Activated naive CD4-positive, alpha-beta T cell treated with anti-CD3 and anti-CD28 coated beads, Interleukin-2, amount 50 U/mL, for 72 hours (primary cell): ENCODE measurements at regions not wholly inside any gene's neighbourhood (a gene's known extent, or its start where the extent isn't known, plus 50 kb on each side); places are given as distances from the start of the nearest gene placed in this dataset.
"Not testable (repeated sequence)": the region's sequence is repeated elsewhere in the genome, so short reads cannot be mapped to it uniquely, and the experiment has no call there.

Experiments
- ATAC-seq, 2 donors: fragments of 150-1000 bp; cut with Tn5 transposase; 2 replicates each; pipeline ENCODE4 v1.10.0; 2021; ENCODE audit warnings: mild to moderate bottlenecking in 2 of 2, moderate library complexity in 2 of 2
- DNase-seq, 2 donors: peaks; one replicate each; pipeline ENCODE4 v3.0.0; 2021 to 2022; ENCODE audit warnings: low spot score in 2 of 2
- H3K27ac Mint-ChIP-seq, 2 donors: one replicate each; pipeline ENCODE4 v1.8.0; 2022; ENCODE audit warnings: mild to moderate bottlenecking in 2 of 2, mixed read lengths in 2 of 2
- H3K36me3 Mint-ChIP-seq, 2 donors: one replicate each; pipeline ENCODE4 v1.8.0; 2022; ENCODE audit warnings: mixed read lengths in 2 of 2
- H3K9me3 Mint-ChIP-seq, 2 donors: one replicate each; pipeline ENCODE4 v1.8.0; 2022; ENCODE audit warnings: mixed read lengths in 2 of 2

DNA sequence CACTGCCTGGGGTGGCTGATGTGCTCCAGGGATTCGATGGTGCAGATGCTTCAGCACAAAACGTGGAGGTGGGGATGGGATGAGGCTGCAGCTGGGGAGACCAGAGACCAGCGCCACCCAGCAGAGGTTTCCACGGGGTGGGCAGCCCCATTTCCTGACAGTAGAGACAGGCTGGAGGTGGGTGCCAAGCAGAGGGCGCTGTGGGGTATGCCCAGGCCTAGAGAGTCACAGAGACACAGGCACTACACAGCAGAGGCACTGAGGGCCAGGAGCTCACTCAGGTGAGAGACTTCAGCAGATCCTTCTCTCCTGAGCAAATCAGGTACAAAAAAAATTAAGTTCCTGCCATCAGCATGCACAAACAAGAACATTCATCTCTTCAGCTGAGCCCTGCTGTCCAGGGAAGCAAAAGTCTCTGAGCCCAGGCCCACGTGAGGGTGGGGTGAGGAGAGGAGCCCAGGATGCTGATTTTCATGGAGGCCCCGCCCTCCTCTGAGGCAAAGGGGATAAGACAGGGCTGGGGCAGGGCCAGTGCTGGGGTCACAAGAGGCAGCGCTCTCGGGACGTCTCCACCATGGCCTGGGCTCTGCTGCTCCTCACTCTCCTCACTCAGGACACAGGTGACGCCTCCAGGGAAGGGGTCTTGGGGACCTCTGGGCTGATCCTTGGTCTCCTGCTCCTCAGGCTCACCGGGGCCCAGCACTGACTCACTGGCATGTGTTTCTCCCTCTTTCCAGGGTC, 53.1 kb downstream of the GGTLC2 start:
- no peak for DNase-seq
- ATAC-seq, result no peak
- H3K36me3 Mint-ChIP-seq, result no peaks in the 10 kb centered on the region

DNA sequence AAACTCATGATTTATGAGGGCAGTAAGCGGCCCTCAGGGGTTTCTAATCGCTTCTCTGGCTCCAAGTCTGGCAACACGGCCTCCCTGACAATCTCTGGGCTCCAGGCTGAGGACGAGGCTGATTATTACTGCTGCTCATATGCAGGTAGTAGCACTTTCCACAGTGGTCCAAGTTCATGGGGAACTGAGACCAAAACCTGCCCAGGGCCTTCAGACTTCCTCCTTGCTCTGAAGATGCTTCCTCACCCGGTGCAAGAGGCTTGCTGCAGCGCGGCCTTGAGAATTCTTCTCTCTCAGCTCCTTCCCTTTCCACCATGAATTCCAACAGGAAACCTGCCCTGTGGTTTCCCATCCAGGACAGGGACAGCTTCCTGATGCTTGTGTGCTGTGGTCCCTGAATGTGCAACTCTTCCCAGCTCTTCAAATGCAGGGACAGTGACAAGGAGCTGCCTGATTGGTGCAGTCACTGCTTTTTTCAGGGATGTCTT, 53.9 kb downstream of the GGTLC2 start:
- DNase-seq, result no peak
- Mint-ChIP-seq H3K9me3 (no peaks in the 10 kb centered on the region), H3K27ac (no peak overlapping the region), H3K36me3 (no peaks in the 10 kb centered on the region)
- no peak for ATAC-seq

More for the DNA sequence above, 53.1 kb downstream of the GGTLC2 start:
- no peaks in the 10 kb centered on the region for H3K9me3 Mint-ChIP-seq
- no peak overlapping the region for H3K27ac Mint-ChIP-seq

DNA sequence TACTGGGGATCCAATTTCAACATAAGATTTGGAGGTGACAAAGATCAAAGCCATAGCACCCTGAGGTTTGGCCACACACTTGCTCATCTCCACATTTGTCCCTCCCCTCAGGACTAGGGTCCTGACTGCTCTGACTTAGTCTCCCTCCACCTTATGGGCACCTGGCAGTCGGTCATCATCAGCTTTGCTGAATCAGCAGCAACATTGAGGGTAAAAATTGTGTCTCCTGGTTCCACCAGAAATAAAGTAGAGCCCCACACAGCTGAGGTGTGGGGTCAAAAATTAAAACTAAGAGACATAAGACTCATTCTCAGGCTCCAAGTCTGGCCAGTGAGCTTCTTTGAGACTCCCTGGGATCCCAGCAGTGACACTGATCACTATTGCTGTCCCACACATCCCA, 56.2 kb downstream of the GGTLC2 start:
- Mint-ChIP-seq H3K9me3 (no peaks in the 10 kb centered on the region), H3K36me3 (no peaks in the 10 kb centered on the region), H3K27ac (no peak overlapping the region)
- no peak for ATAC-seq
- DNase-seq, result no peak

DNA sequence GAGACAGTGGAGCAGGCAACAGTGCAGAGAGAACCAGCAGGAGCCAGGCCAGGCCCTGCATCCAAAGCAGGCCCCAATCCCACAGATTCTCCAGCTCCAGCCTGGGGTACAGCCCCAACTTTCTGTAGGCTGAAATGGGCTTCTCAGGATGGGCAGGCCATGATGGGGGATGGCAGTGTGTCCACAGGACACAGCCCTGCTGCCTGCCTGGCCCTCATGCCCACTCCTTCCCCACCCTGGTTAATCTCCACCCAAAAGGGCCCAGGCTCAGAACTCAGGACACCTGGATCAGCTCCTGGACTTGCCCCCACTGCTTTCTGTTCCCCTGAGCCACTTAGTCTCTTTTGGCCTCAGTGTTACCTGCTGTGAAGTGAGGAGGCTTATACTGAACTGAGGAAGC, 57.1 kb downstream of the GGTLC2 start:
- H3K9me3 Mint-ChIP-seq, ATAC-seq, H3K27ac Mint-ChIP-seq, DNase-seq, H3K36me3 Mint-ChIP-seq: not testable (repeated sequence)

DNA sequence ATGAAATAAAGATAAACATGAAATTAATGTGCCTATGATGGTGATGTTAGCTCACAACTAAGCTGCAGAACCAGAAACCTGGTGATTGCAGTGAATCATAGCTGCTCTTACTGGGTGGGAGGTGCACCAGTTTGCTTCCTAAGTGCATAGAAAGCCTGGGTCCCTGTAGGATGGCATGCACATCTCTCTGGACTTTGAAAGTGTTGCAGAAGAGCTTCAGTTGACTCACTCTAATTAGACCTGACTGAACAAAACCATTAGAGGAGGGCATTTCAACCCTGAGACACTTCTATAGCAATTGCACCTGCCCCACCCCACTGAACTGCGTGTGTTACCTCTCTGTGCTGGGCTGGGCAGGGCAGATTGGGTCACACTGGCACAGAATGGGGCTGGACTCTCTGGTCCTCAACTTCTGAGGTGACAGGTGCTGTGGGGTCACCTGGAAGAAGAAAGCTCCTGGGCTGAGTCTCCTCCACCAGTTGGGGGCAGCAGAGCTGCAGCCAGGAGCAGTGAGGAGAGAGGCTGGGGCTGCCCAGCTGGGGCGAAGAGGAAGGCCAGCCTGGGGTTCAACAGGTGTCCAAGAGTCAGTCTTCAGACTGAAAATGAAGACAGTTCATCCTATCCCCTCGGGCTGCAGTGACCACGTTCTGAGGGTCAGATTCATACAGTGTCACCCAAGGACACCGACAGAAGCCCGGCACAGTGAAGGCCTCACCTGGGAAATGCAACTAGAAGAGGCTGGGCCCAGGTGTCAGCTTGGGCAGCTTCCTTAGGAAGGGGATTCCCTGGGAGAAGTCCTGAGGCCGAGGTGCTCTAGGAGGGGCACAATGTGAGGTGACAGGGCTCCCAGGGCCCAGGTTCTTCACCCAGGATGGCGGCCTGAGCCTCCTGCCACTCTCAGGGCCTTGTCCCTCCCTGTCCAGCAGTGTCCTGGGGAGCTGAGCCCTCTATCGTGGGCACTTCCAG, 58.1 kb downstream of the GGTLC2 start:
- peak in 1 of 2 donors; percentile 21 for DNase-seq
- ATAC-seq, result peak in 1 of 2 donors; percentile 46
- H3K36me3 Mint-ChIP-seq, result no peaks in the 10 kb centered on the region
- no peaks in the 10 kb centered on the region for H3K9me3 Mint-ChIP-seq
- no peak overlapping the region for H3K27ac Mint-ChIP-seq

DNA sequence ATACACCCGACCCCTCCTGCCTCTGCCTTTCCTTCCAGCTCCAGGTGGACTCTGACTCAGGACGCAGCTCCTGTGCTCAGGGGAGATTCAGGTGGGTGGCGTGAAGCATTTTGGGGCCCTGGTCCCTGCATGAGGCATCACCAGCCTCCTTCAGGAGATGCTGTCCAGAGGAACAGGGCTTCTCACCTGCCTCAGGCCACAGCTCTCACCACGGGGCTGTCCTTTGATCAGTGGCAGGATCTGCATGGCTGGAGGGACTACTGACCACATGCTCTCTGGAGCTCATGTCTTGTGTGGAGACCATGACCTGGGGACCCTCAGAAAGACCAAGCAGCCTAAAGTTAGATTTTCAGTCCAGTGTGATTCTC, 58.8 kb downstream of the GGTLC2 start:
- no peak for ATAC-seq
- Mint-ChIP-seq H3K36me3 (no peaks in the 10 kb centered on the region), H3K27ac (peak overlapping the region in 1 of 2 donors; percentile 58), H3K9me3 (no peaks in the 10 kb centered on the region)
- no peak for DNase-seq

DNA sequence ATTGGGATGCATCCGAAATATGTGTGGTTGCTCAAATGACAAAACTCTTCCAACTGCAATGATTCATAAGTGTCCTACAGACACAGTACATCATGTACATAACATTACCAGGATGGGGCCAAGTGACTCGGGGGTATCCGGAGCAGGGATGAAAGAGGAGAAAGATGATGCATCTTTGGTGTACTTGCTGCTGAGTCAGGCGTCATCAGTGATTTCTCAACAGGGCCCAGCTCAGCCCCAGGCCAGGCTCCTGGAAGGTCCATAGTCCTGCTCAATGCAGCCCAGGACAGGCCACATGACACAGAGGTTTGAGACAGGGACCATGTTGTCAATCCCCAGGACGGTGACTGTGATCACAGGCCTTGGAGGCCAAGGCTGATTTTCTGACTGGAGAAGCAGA, 59.3 kb downstream of the GGTLC2 start:
- H3K27ac Mint-ChIP-seq, result peak overlapping the region in 1 of 2 donors; percentile 58
- H3K9me3 Mint-ChIP-seq, result no peaks in the 10 kb centered on the region
- ATAC-seq, result peak in 1 of 2 donors; percentile 13
- no peaks in the 10 kb centered on the region for H3K36me3 Mint-ChIP-seq
- no peak for DNase-seq

DNA sequence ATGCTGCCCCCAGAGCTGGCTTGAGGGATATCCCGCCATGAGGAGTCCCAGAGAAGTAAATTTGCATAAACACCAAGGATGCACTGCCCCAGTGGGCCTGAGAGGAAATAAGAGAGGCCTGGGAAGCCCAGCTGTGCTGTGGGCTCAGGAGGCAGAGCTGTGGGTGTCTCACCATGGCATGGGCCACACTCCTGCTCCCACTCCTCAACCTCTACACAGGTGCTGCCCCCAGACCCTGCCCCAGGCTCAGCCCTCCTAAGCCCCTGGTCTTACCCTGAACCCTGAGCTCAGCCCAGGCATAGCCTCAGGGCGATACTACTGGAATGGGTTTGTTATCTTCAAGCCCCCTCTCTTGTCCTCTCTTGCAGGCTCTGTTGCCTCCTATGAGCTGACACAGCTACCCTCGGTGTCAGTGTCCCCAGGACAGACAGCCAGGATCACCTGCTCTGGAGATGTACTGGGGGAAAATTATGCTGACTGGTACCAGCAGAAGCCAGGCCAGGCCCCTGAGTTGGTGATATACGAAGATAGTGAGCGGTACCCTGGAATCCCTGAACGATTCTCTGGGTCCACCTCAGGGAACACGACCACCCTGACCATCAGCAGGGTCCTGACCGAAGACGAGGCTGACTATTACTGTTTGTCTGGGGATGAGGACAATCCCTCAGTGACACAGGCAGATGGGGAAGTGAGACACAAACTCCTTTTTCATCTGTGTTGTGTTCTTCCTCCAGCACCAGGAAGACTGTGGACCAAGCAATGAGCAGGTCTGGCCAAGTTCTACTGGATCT, 59.9 kb downstream of the GGTLC2 start:
- Mint-ChIP-seq H3K36me3 (no peaks in the 10 kb centered on the region), H3K9me3 (no peaks in the 10 kb centered on the region), H3K27ac (no peak overlapping the region)
- no peak for ATAC-seq
- no peak for DNase-seq

DNA sequence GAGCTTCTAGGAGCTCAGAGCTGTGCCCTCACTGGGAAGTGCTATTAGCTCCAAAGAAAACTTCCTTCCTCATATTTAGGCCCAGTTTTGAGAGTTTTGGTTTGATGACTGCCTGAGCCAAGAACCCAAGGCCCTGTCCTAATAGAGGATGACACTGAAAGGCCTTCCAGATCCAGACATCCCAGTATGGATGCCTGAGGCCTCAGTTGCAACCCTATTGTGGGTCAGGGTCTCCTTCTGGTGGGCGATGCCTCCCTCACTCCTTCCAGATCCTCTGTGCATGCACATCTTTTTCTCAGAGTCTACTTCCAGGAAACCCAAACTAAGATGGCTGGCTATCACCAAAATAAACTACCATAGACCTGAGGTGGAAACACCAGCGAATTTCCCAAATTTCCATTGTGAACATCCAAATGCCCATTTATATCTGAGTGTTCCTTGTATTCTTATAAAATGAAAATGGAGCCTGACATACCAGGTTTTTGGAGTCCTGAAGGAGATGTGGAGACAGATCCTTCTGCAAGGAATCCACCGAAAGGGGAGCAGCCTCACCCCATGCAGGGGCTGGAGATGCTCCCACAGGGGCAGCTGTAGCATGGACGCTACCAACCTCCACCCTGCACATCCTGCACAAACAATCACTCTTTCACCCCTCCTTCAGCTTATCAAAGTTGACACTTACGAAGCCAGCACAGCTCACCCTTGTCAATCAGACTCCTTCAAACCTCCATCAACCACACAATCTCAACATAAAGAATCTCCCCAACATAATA, 61.1 kb downstream of the GGTLC2 start:
- DNase-seq (no peak), ATAC-seq (no peak)
- Mint-ChIP-seq H3K27ac (no peak overlapping the region), H3K36me3 (no peaks in the 10 kb centered on the region), H3K9me3 (no peaks in the 10 kb centered on the region)

DNA sequence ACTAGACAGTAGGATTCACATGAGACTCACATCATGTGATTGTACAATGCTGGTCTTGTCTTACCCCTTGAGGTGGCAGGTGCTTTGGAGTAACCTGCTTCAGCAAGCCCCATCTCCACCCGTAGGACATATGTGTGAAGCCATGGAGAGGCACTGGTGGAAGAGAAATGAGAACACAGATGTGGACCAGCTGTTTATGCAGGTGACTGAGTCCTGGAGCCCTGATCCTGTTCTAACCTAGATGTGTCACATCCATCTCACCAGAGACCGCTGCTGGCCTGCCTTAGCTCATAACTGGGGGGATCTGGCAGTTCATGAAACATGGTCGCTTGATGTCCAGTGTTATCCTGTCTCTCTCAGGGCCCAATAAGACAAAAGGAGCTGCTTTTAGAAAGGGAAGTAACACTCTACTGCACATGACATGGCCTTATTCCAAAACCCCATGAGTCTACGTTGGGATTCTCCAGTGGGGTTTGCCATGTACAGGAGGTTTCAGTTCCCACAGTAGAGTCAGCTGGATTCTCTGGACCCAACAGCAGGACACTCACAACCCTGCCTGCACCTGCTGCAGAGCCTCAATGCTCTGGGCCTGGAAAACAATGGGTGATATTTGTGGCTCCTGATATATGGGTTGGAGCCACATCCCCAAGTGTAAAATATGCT, 62.0 kb downstream of the GGTLC2 start:
- ATAC-seq (no peak), DNase-seq (no peak)
- H3K9me3 Mint-ChIP-seq, result no peaks in the 10 kb centered on the region
- no peak overlapping the region for H3K27ac Mint-ChIP-seq
- H3K36me3 Mint-ChIP-seq, result no peaks in the 10 kb centered on the region

DNA sequence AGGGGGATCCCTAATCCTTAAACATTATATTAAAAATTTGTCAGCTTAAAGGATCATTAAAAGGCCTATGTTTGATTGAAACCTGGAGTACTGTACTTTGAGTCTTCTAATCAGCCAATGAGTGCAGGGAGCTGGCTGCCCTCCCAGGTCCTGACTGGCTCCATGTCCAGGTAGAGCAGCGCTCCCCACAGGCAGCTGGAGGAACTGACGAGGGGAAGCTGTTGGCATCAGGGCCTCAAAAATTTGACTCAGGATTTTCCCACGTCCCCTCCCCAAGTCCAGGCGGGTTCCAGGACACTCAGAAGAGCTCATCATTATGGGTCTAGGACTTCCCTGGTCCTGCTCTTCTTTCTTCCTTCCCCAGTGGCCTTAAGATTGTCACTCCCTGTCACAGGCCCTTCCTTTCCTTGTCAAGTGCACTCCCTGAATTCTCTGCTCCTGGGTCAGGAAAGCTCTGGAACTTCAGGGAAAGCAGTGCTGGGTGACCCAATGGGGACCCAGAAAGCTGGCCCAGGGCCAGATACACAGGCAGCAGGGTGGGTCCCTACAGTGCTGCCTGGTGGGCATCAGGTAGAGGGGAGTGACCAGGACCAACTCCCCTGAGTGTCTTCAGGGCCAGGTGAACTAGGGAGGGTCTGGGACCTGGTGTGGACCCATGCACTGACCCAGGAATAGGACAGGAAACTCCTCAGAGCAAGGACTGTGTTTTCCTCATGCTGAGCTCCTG, 65.5 kb downstream of the GGTLC2 start:
- H3K9me3 Mint-ChIP-seq, result no peaks in the 10 kb centered on the region
- no peaks in the 10 kb centered on the region for H3K36me3 Mint-ChIP-seq
- H3K27ac Mint-ChIP-seq, result no peak overlapping the region
- ATAC-seq (no peak), DNase-seq (peak in 1 of 2 donors; percentile 15)

DNA sequence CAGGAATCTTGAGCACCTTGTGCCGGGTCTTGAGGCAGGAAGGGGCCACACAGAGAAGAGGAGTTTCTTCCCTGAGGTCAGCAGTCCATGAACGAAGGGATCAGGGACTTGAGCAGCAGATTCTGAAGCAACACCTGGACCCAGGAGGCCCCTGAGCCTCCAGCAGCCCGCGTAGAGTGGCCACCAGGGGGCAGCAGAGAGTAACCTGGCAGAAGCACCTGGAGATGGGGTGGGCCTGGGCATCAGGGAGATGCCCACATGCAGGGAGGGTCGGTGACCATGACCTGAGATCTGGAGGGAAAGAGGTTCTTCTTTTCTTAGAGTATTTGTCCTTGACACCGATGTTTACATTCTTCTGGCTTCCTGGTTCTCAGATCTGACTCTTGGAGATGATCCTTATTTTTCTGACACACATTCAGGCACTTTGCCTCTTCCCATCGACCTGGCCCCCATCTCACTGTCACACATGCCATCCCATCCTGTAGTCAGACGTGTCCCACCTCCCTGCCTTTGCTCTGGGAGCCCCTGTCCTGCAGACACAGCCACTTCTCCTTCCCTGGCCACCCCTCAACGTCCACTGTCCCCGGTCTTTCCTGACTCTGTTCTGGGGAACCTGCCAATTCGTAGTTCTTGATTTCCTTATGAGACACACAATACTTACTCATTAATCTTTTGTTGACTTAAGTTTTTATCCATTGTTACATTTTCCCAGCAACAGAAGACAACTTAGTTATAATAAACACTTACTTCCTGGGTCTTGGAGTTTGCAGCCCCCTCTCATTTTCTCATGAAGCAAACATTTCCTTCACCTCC, 66.5 kb downstream of the GGTLC2 start:
- peak; percentile 75 to 85 for ATAC-seq
- DNase-seq, result peak in 1 of 2 donors; percentile 84
- Mint-ChIP-seq H3K27ac (no peak overlapping the region), H3K36me3 (no peaks in the 10 kb centered on the region), H3K9me3 (no peaks in the 10 kb centered on the region)

DNA sequence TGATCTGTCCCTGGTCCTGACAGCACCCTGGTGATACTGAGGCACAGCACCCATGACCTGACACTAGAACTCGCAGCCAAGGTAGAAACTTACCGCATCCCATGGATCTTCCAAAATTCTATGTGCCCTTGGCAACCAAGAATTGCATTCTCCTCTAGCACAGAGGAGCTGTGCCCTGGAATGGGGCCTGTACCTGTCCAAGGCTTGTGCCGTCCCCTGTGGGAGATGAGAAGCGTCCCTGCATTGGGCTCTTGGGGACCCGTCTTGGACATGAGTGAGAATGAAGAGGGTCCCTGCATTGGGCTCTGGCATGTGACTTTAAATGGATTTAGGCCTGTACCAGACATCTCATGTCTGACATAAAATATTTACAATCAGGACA, 67.1 kb downstream of the GGTLC2 start:
- DNase-seq (no peak), ATAC-seq (no peak)
- Mint-ChIP-seq H3K27ac (no peak overlapping the region), H3K9me3 (no peaks in the 10 kb centered on the region), H3K36me3 (no peaks in the 10 kb centered on the region)

DNA sequence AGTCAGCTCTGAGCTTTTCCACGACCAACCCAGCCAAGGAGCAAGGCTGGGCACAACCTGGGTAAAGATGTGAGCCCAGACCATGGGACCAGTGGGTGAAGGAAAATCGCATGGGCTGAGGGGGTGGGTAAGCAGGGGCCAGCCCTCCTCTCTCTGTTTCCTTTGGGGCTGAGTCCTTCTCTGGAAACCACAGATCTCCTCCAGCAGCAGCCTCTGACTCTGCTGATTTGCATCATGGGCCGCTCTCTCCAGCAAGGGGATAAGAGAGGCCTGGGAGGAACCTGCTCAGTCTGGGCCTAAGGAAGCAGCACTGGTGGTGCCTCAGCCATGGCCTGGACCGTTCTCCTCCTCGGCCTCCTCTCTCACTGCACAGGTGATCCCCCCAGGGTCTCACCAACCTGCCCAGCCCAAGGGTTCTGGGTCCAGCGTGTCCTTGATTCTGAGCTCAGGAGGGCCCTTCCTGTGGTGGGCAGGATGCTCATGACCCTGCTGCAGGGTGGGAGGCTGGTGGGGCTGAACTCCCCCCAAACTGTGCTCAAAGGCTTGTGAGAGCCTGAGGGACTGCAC, 67.8 kb downstream of the GGTLC2 start:
- Mint-ChIP-seq H3K36me3 (no peaks in the 10 kb centered on the region), H3K27ac (no peak overlapping the region), H3K9me3 (no peaks in the 10 kb centered on the region)
- ATAC-seq (no peak), DNase-seq (no peak)
